Smooth muscle cell (in vitro differentiated cells): ENCODE measurements at regions not wholly inside any gene's neighbourhood (a gene's known extent, or its start where the extent isn't known, plus 50 kb on each side); places are given as distances from the start of the nearest gene placed in this dataset.

ENCODE experiments used
- DNase-seq: peaks from one replicate; lab custom pipeline; 2025; ENCODE audit not compliant: unreplicated experiment; lab: John Stamatoyannopoulos, UW
- H2AFZ ChIP-seq: fragments of 200-600 bp; sonication (generic); 2 replicates; pipeline ENCODE4 v1.6.0; 2016; ENCODE audit warnings: antibody characterized with exemption, low read depth, mild to moderate bottlenecking
- H3F3A ChIP-seq: fragments of 200-600 bp; sonication (generic); 2 replicates; pipeline ENCODE4 v1.6.0; 2017; ENCODE audit warnings: antibody characterized with exemption, low read depth
- H3K27ac ChIP-seq: fragments of 200-600 bp; sonication (generic); 2 replicates; pipeline ENCODE4 v1.5.1; 2016; ENCODE audit warnings: low read depth, mild to moderate bottlenecking
- H3K27me3 ChIP-seq: fragments of 200-600 bp; sonication (generic); 2 replicates; pipeline ENCODE4 v1.6.1; 2016; ENCODE audit warnings: low read depth, mild to moderate bottlenecking
- H3K36me3 ChIP-seq: fragments of 200-600 bp; sonication (generic); 2 replicates; pipeline ENCODE4 v1.5.1; 2016; ENCODE audit warnings: low read depth
- H3K4me1 ChIP-seq: fragments of 200-600 bp; sonication (generic); 2 replicates; pipeline ENCODE4 v1.5.1; 2016; ENCODE audit warnings: low read depth
- H3K4me2 ChIP-seq: fragments of 200-600 bp; sonication (generic); 2 replicates; pipeline ENCODE4 v1.6.0; 2016; ENCODE audit warnings: mild to moderate bottlenecking
- H3K4me3 ChIP-seq: fragments of 200-600 bp; sonication (generic); 2 replicates; pipeline ENCODE4 v1.5.1; 2016; ENCODE audit warnings: mild to moderate bottlenecking
- H3K79me2 ChIP-seq: fragments of 200-600 bp; sonication (generic); 2 replicates; pipeline ENCODE4 v1.6.0; 2016; ENCODE audit warnings: low read depth, mild to moderate bottlenecking
- H3K9ac ChIP-seq: fragments of 200-600 bp; sonication (generic); 2 replicates; pipeline ENCODE4 v1.6.0; 2016; ENCODE audit warnings: low read depth
- H3K9me3 ChIP-seq: fragments of 200-600 bp; sonication (generic); replicated peaks from 2 replicates; pipeline ENCODE4 v1.5.1; 2016; ENCODE audit warnings: low read depth
- H4K20me1 ChIP-seq: fragments of 200-600 bp; sonication (generic); 2 replicates; pipeline ENCODE4 v1.6.0; 2016; ENCODE audit warnings: low read depth
- CTCF ChIP-seq: fragments of 200-600 bp; sonication (generic); IDR thresholded peaks from 2 replicates; pipeline ENCODE4 v1.5.1; 2017; ENCODE audit warnings: borderline replicate concordance, mild to moderate bottlenecking, antibody characterized with exemption; ENCODE audit not compliant: insufficient read depth, poor library complexity, severe bottlenecking
- WGBS: methylation state at CpG from one replicate; pipeline ENCODE4 v1.1.7; 2016; ENCODE audit warnings: low lambda C conversion rate; 5-methylcytosine and 5-hydroxymethylcytosine counted together

DNA sequence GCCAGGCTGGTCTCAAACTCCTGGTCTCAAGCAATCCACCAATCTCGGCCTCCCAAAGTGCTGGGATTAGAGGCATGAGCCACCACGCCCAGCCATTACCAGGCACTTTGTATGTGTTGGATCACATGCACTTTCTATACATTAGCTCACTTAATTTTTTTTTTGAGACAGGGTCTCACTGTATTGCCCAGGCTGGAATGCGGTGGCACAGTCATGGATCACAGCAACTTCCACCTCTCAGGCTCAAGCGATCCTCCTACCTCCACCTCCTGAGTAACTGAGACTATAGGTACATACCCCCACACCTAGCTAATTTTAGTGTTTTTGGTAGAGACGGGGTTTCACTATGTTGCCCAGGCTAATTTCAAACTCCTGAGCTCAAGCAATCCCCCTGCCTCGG lies 203.0 kb upstream of the MYL2 start:
- H3K79me2 ChIP-seq: no peaks in the 10 kb centered on the region
- no peaks in the 10 kb centered on the region for H3K27me3 ChIP-seq
- H3K4me3 ChIP-seq: no peak overlapping the region
- H2AFZ ChIP-seq: no peak overlapping the region
- no peaks in the 10 kb centered on the region for H3F3A ChIP-seq
- WGBS: 90% methylated on average over 6 of the region's 6 CpGs
- H4K20me1 ChIP-seq: no peaks in the 10 kb centered on the region
- no peak for TF ChIP-seq CTCF
- DNase-seq: no peak
- H3K4me2 ChIP-seq: no peak overlapping the region
- H3K36me3 ChIP-seq: no peaks in the 10 kb centered on the region
- H3K27ac ChIP-seq: no peak overlapping the region
- H3K4me1 ChIP-seq: no peaks in the 10 kb centered on the region
- no peaks in the 10 kb centered on the region for H3K9me3 ChIP-seq
- no peak overlapping the region for H3K9ac ChIP-seq

GRCh38 chr12:111122458-111122878 lies 202.1 kb upstream of the MYL2 start:
- Histone ChIP-seq H3K4me3 (no peak overlapping the region), H3K27me3 (no peaks in the 10 kb centered on the region), H3K27ac (no peak overlapping the region), H3K4me1 (no peaks in the 10 kb centered on the region), H3K9ac (no peak overlapping the region), H3F3A (no peaks in the 10 kb centered on the region), H3K9me3 (no peaks in the 10 kb centered on the region), H2AFZ (no peak overlapping the region), H3K4me2 (no peak overlapping the region), H3K36me3 (no peaks in the 10 kb centered on the region), H3K79me2 (no peaks in the 10 kb centered on the region), H4K20me1 (no peaks in the 10 kb centered on the region)
- DNase-seq: no peak
- TF ChIP-seq CTCF: no peak
- WGBS: 50% methylated on average over 7 of the region's 7 CpGs

GRCh38 chr12:111121840-111122239 lies 201.5 kb upstream of the MYL2 start:
- Histone ChIP-seq H3K36me3 (no peaks in the 10 kb centered on the region), H3K4me3 (no peak overlapping the region), H3K27ac (no peak overlapping the region), H3K79me2 (no peaks in the 10 kb centered on the region), H2AFZ (no peak overlapping the region), H3K27me3 (no peaks in the 10 kb centered on the region), H3K4me1 (no peaks in the 10 kb centered on the region), H3F3A (no peaks in the 10 kb centered on the region), H4K20me1 (no peaks in the 10 kb centered on the region), H3K9me3 (no peaks in the 10 kb centered on the region), H3K9ac (no peak overlapping the region), H3K4me2 (no peak overlapping the region)
- TF ChIP-seq CTCF: peak; percentile 4
- no peak for DNase-seq
- 71% methylated on average over 6 of the region's 6 CpGs for WGBS

- Histone ChIP-seq H3K9me3 (no peaks in the 10 kb centered on the region), H2AFZ (no peak overlapping the region), H3K4me3 (no peak overlapping the region), H3K36me3 (no peaks in the 10 kb centered on the region), H3K27me3 (no peaks in the 10 kb centered on the region), H3K9ac (no peak overlapping the region), H3K79me2 (no peaks in the 10 kb centered on the region), H3K27ac (no peak overlapping the region), H4K20me1 (no peaks in the 10 kb centered on the region), H3K4me2 (no peak overlapping the region), H3F3A (no peaks in the 10 kb centered on the region), H3K4me1 (no peaks in the 10 kb centered on the region)
- WGBS: 78% methylated on average over 5 of the region's 5 CpGs
- DNase-seq: no peak
- TF ChIP-seq CTCF: no peak
Measured at GRCh38 chr12:111120578-111120977, 200.2 kb upstream of the MYL2 start.
